ENCODE measurements at regions not wholly inside any gene's neighbourhood (a gene's known extent, or its start where the extent isn't known, plus 50 kb on each side); places are given as distances from the start of the nearest gene placed in this dataset.

GRCh38 chr2:83435989-83436388 is 1023.1 kb downstream of the SUCLG1 start:
- H3K27ac Mint-ChIP-seq: no peak overlapping the region
- intact Hi-C loops (cut with micrococcal nuclease): no loop called here
- no peak overlapping the region for H3K27ac ChIP-seq (ENCODE audit: low read depth, low read length)
- no peak overlapping the region for H3K4me3 Mint-ChIP-seq
- H3K27me3 ChIP-seq (ENCODE audit: control insufficient read depth in 2 of 2, insufficient read depth in 2 of 2, low read length in 2 of 2): no peaks in the 10 kb centered on the region
- no peak overlapping the region for H3K4me3 ChIP-seq (ENCODE audit: low read length)
- H3K9me3 Mint-ChIP-seq: peaks cover 0 to 16% (median 2%) of the 10 kb centered on the region in 11 donors
- no peaks in the 10 kb centered on the region for H3K9me3 ChIP-seq (ENCODE audit: control insufficient read depth in 2 of 3, low read length in 3 of 3)
- ATAC-seq (no peak), DNase-seq (no peak)
- no peaks in the 10 kb centered on the region for H3K4me1 Mint-ChIP-seq
- H3K27me3 Mint-ChIP-seq: no peaks in the 10 kb centered on the region
- POLR2A ChIA-PET: no interaction called here
- H3K36me3 ChIP-seq (ENCODE audit: control insufficient read depth in 2 of 3, insufficient read depth in 3 of 3, low read length in 3 of 3): no peaks in the 10 kb centered on the region
- CTCF ChIA-PET: no interaction called here
- no peaks in the 10 kb centered on the region for H3K4me1 ChIP-seq (ENCODE audit: control insufficient read depth in 2 of 2, insufficient read depth in 2 of 2, low read length in 2 of 2)
- H3K36me3 Mint-ChIP-seq: no peaks in the 10 kb centered on the region

DNA sequence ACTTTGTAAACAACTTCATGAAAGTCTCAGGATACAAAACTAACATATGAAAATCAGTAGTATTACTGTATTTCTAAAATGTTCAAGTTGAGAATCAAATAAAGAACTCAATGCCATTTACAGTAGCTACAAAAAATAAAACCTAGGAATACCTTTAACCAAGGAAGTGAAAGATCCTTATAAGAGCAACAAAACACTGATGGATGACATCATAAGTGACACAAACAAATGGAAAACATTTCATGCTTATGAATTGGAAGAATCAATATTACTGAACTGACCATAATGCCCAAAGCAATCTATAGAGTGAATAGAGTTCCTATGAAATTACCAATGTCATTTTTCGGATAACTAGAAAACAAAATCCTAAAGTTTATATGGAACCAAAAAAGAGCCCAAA is 1038.1 kb downstream of the SUCLG1 start:
- no peak overlapping the region for H3K27ac Mint-ChIP-seq
- Histone ChIP-seq H3K4me1 (ENCODE audit: control insufficient read depth in 2 of 2, insufficient read depth in 2 of 2, low read length in 2 of 2) (no peaks in the 10 kb centered on the region), H3K9me3 (ENCODE audit: control insufficient read depth in 2 of 3, low read length in 3 of 3) (peaks cover 0 to 5% (median 0%) of the 10 kb centered on the region in 3 experiments), H3K4me3 (ENCODE audit: low read length) (no peak overlapping the region), H3K27ac (ENCODE audit: low read depth, low read length) (no peak overlapping the region), H3K27me3 (ENCODE audit: control insufficient read depth in 2 of 2, insufficient read depth in 2 of 2, low read length in 2 of 2) (no peaks in the 10 kb centered on the region), H3K36me3 (ENCODE audit: control insufficient read depth in 2 of 3, insufficient read depth in 3 of 3, low read length in 3 of 3) (no peaks in the 10 kb centered on the region)
- H3K27me3 Mint-ChIP-seq: no peaks in the 10 kb centered on the region
- H3K36me3 Mint-ChIP-seq: no peaks in the 10 kb centered on the region
- H3K4me1 Mint-ChIP-seq: no peaks in the 10 kb centered on the region
- peaks cover 4 to 48% (median 23%) of the 10 kb centered on the region in 11 donors for H3K9me3 Mint-ChIP-seq
- intact Hi-C loops (cut with micrococcal nuclease): no loop called here
- H3K4me3 Mint-ChIP-seq: no peak overlapping the region
- POLR2A ChIA-PET: no interaction called here
- DNase-seq: no peak
- ATAC-seq: no peak
- CTCF ChIA-PET: no interaction called here

DNA sequence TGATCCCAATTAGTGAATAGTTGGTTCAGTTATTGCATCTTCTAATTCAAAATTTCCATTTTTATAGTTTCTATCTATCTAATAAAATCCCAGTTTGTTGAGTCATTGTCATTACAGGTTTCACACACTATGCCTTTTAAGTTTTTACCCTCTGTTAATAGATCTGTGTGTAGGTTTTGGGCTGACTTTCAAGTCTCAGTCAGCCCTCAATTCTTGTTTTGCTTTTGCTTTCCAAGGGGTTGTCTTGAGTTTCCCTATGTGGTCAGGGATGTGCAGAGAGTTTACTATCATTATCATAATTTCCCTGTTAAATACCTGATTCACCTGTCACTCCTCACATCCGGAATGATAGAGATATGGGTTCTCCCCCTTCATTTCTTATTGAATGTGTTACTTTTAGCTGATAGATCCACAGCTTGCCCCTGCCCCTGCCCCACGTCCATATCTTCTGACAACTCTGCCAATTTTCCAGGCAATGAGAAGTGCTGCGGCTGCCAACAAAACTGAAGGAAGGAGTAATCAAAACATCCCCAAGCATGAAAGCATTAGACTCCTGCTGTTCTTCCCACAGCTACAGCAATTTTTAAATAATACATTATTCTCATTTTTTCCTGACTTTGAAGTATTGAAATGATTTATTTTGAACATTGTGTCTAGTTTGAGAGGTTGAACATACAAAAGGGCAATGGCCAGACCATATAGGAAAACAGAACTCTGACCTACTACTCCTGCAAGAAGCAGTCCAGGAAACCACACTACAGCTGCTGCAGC is 1064.8 kb downstream of the SUCLG1 start:
- ATAC-seq (no peak), DNase-seq (no peak)
- intact Hi-C loops (cut with micrococcal nuclease): no loop called here
- POLR2A ChIA-PET: no interaction called here
- Histone ChIP-seq H3K36me3 (ENCODE audit: control insufficient read depth in 2 of 3, insufficient read depth in 3 of 3, low read length in 3 of 3) (no peaks in the 10 kb centered on the region), H3K27ac (ENCODE audit: low read depth, low read length) (no peak overlapping the region), H3K9me3 (ENCODE audit: control insufficient read depth in 2 of 3, low read length in 3 of 3) (no peaks in the 10 kb centered on the region), H3K4me1 (ENCODE audit: control insufficient read depth in 2 of 2, insufficient read depth in 2 of 2, low read length in 2 of 2) (no peaks in the 10 kb centered on the region), H3K4me3 (ENCODE audit: low read length) (no peak overlapping the region), H3K27me3 (ENCODE audit: control insufficient read depth in 2 of 2, insufficient read depth in 2 of 2, low read length in 2 of 2) (no peaks in the 10 kb centered on the region)
- CTCF ChIA-PET: no interaction called here
- Mint-ChIP-seq H3K27me3 (no peaks in the 10 kb centered on the region), H3K4me3 (no peak overlapping the region), H3K9me3 (peaks cover 0 to 6% (median 0%) of the 10 kb centered on the region in 11 donors), H3K27ac (no peak overlapping the region), H3K4me1 (no peaks in the 10 kb centered on the region), H3K36me3 (no peaks in the 10 kb centered on the region)

GRCh38 chr2:83388804-83389203 is 1070.3 kb downstream of the SUCLG1 start:
- peaks cover 0 to 6% (median 0%) of the 10 kb centered on the region in 11 donors for H3K9me3 Mint-ChIP-seq
- ATAC-seq (no peak), DNase-seq (no peak)
- intact Hi-C loops (cut with micrococcal nuclease): no loop called here
- H3K4me3 Mint-ChIP-seq: no peak overlapping the region
- H3K4me1 Mint-ChIP-seq: no peaks in the 10 kb centered on the region
- Histone ChIP-seq H3K27ac (ENCODE audit: low read depth, low read length) (no peak overlapping the region), H3K27me3 (ENCODE audit: control insufficient read depth in 2 of 2, insufficient read depth in 2 of 2, low read length in 2 of 2) (no peaks in the 10 kb centered on the region), H3K36me3 (ENCODE audit: control insufficient read depth in 2 of 3, insufficient read depth in 3 of 3, low read length in 3 of 3) (no peaks in the 10 kb centered on the region), H3K4me3 (ENCODE audit: low read length) (no peak overlapping the region), H3K9me3 (ENCODE audit: control insufficient read depth in 2 of 3, low read length in 3 of 3) (no peaks in the 10 kb centered on the region), H3K4me1 (ENCODE audit: control insufficient read depth in 2 of 2, insufficient read depth in 2 of 2, low read length in 2 of 2) (no peaks in the 10 kb centered on the region)
- H3K27ac Mint-ChIP-seq: no peak overlapping the region
- H3K27me3 Mint-ChIP-seq: no peaks in the 10 kb centered on the region
- ChIA-PET POLR2A (no interaction called here), CTCF (no interaction called here)
- no peaks in the 10 kb centered on the region for H3K36me3 Mint-ChIP-seq

DNA sequence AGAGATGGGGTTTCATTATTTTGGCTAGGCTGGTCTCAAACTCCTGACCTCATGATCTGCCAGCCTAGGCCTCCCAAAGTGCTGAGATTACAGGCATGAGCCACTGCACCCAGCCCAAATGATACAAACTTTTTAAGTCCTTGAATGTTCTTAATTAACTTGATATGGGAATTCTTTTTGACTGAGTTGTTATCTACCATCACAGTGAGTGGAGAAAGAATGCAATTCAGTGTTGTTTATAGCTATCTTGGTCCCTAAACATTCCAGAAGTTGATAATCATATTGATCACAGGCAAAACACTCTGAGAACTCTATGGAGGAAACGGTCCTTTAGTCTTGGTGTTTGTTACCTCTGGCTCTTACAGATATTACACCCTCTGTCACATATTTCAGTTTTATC is 1072.5 kb downstream of the SUCLG1 start:
- Mint-ChIP-seq H3K27me3 (no peaks in the 10 kb centered on the region), H3K27ac (no peak overlapping the region), H3K36me3 (no peaks in the 10 kb centered on the region), H3K4me1 (no peaks in the 10 kb centered on the region), H3K4me3 (no peak overlapping the region), H3K9me3 (peaks cover 0 to 11% (median 1%) of the 10 kb centered on the region in 11 donors)
- H3K9me3 ChIP-seq (ENCODE audit: control insufficient read depth in 2 of 3, low read length in 3 of 3): no peaks in the 10 kb centered on the region
- DNase-seq (no peak), ATAC-seq (no peak)
- H3K27ac ChIP-seq (ENCODE audit: low read depth, low read length): no peak overlapping the region
- H3K36me3 ChIP-seq (ENCODE audit: control insufficient read depth in 2 of 3, insufficient read depth in 3 of 3, low read length in 3 of 3): no peaks in the 10 kb centered on the region
- no peaks in the 10 kb centered on the region for H3K4me1 ChIP-seq (ENCODE audit: control insufficient read depth in 2 of 2, insufficient read depth in 2 of 2, low read length in 2 of 2)
- H3K27me3 ChIP-seq (ENCODE audit: control insufficient read depth in 2 of 2, insufficient read depth in 2 of 2, low read length in 2 of 2): no peaks in the 10 kb centered on the region
- no peak overlapping the region for H3K4me3 ChIP-seq (ENCODE audit: low read length)
- intact Hi-C loops (cut with micrococcal nuclease): no loop called here
- POLR2A ChIA-PET: no interaction called here
- CTCF ChIA-PET: no interaction called here

DNA sequence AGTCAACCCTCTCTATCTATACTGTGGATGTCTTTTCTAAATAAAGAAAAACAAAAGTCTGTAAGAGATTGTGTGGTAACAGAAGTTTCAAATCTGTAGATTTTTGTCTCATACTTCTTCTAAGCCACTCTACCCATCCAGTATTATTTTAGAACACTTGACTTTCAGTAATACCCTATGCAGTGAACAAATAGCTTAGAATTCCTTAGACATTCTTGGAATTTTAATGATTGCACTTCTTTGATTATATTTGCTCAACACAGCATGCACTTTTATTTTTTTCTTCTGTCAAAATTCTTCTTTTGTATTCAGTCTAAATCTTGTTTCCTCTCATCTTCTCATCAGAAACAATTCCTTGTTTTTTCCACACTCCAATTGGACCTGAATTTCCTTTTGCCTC is 1080.2 kb downstream of the SUCLG1 start:
- H3K27ac ChIP-seq (ENCODE audit: low read depth, low read length): no peak overlapping the region
- no peak for DNase-seq
- Mint-ChIP-seq H3K36me3 (no peaks in the 10 kb centered on the region), H3K27ac (no peak overlapping the region), H3K4me3 (no peak overlapping the region), H3K9me3 (peaks cover 2 to 17% (median 7%) of the 10 kb centered on the region in 11 donors), H3K4me1 (no peaks in the 10 kb centered on the region), H3K27me3 (no peaks in the 10 kb centered on the region)
- intact Hi-C loops (cut with micrococcal nuclease): no loop called here
- no peak overlapping the region for H3K4me3 ChIP-seq (ENCODE audit: low read length)
- ATAC-seq: no peak
- CTCF ChIA-PET: no interaction called here
- no peaks in the 10 kb centered on the region for H3K4me1 ChIP-seq (ENCODE audit: control insufficient read depth in 2 of 2, insufficient read depth in 2 of 2, low read length in 2 of 2)
- H3K9me3 ChIP-seq (ENCODE audit: control insufficient read depth in 2 of 3, low read length in 3 of 3): no peaks in the 10 kb centered on the region
- no peaks in the 10 kb centered on the region for H3K27me3 ChIP-seq (ENCODE audit: control insufficient read depth in 2 of 2, insufficient read depth in 2 of 2, low read length in 2 of 2)
- POLR2A ChIA-PET: no interaction called here
- H3K36me3 ChIP-seq (ENCODE audit: control insufficient read depth in 2 of 3, insufficient read depth in 3 of 3, low read length in 3 of 3): no peaks in the 10 kb centered on the region

- no peak overlapping the region for H3K4me3 Mint-ChIP-seq
- POLR2A ChIA-PET: no interaction called here
- no peak for DNase-seq
- H3K9me3 ChIP-seq (ENCODE audit: control insufficient read depth in 2 of 3, low read length in 3 of 3): no peaks in the 10 kb centered on the region
- H3K4me1 Mint-ChIP-seq: no peaks in the 10 kb centered on the region
- CTCF ChIA-PET: no interaction called here
- H3K9me3 Mint-ChIP-seq: peaks cover 2 to 19% (median 6%) of the 10 kb centered on the region in 11 donors
- H3K27ac ChIP-seq (ENCODE audit: low read depth, low read length): no peak overlapping the region
- no peaks in the 10 kb centered on the region for H3K4me1 ChIP-seq (ENCODE audit: control insufficient read depth in 2 of 2, insufficient read depth in 2 of 2, low read length in 2 of 2)
- H3K27me3 Mint-ChIP-seq: no peaks in the 10 kb centered on the region
- no peak for ATAC-seq
- no peaks in the 10 kb centered on the region for H3K36me3 Mint-ChIP-seq
- no peaks in the 10 kb centered on the region for H3K27me3 ChIP-seq (ENCODE audit: control insufficient read depth in 2 of 2, insufficient read depth in 2 of 2, low read length in 2 of 2)
- no peak overlapping the region for H3K4me3 ChIP-seq (ENCODE audit: low read length)
- intact Hi-C loops (cut with micrococcal nuclease): no loop called here
- H3K36me3 ChIP-seq (ENCODE audit: control insufficient read depth in 2 of 3, insufficient read depth in 3 of 3, low read length in 3 of 3): no peaks in the 10 kb centered on the region
- no peak overlapping the region for H3K27ac Mint-ChIP-seq
Observed at GRCh38 chr2:83376731-83377130, 1082.3 kb downstream of the SUCLG1 start.
